ENCODE measurements at regions not wholly inside any gene's neighbourhood (a gene's known extent, or its start where the extent isn't known, plus 50 kb on each side); places are given as distances from the start of the nearest gene placed in this dataset.

DNA sequence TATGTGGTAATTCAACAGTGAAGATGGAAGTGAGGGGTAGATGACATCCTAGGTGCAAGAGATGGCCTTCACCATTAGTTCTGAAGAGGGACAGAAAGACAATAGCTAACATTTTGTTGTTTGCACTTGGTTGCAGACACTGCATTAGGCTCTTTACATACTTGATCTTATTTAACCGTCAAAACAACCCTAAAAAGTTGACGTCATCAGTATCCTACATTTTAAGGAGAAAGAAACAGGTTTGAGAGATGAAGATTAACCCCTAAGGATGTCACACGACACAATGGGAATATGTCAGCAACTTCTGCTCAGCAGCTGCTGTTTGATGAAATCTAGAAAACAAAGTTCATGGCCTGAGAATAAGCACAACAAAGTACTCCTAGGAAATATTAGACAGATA, 72.6 kb upstream of the MC3R start:
- intact Hi-C loops (cut with micrococcal nuclease) = no loop called here
- no CpG with 5 or more reads among the region's 3 CpGs for WGBS (ENCODE audit: insufficient coverage)
- no peak overlapping the region for H3K4me3 Mint-ChIP-seq

DNA sequence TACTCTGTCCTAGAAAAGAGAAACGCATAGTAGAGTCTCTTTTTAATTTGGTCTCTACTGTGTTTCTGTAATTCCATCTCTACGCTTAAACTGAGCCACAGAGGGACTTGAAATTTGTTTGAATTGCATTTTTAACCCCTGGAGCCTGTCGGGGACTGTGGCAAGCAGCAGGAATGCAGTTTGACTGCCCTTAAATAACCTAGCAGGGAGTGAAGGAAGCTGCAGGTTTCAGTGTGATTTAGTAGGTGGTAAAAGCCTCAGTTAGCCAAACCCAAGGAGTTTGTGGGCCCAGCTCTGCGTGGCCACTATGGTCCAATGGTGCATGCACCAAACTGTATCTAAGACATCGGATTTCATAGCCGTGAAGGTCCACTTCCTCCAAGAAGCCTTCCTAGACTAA, 70.3 kb upstream of the MC3R start:
- H3K9ac ChIP-seq (ENCODE audit: insufficient read depth, low read length, poor library complexity, severe bottlenecking) = no peak overlapping the region
- H3K36me3 Mint-ChIP-seq = no peaks in the 10 kb centered on the region
- no peak overlapping the region for H3K4me2 ChIP-seq (replicated peaks; ENCODE audit: extremely low read depth, low read length, poor library complexity, severe bottlenecking)
- H3K9me3 ChIP-seq (replicated peaks in 1 of 2; ENCODE audit: control insufficient read depth in 1 of 2, insufficient read depth in 1 of 2, low read length in 2 of 2) = no peaks in the 10 kb centered on the region
- intact Hi-C loops (cut with micrococcal nuclease) = no loop called here
- 72% methylated on average over 5 of the region's 6 CpGs for WGBS (ENCODE audit: insufficient coverage)
- H4K20me1 ChIP-seq (ENCODE audit: insufficient read depth, low read length) = no peaks in the 10 kb centered on the region
- no peak overlapping the region for H2AFZ ChIP-seq (ENCODE audit: insufficient read depth, low read depth, low read length, poor library complexity, severe bottlenecking)
- no peaks in the 10 kb centered on the region for H3K79me2 ChIP-seq (ENCODE audit: insufficient read depth, low read length)
- H3K36me3 ChIP-seq (replicated peaks in 1 of 2; ENCODE audit: control insufficient read depth in 1 of 2, insufficient read depth in 2 of 2, low read length in 2 of 2) = no peaks in the 10 kb centered on the region
- TF ChIP-seq, protein P1, sequence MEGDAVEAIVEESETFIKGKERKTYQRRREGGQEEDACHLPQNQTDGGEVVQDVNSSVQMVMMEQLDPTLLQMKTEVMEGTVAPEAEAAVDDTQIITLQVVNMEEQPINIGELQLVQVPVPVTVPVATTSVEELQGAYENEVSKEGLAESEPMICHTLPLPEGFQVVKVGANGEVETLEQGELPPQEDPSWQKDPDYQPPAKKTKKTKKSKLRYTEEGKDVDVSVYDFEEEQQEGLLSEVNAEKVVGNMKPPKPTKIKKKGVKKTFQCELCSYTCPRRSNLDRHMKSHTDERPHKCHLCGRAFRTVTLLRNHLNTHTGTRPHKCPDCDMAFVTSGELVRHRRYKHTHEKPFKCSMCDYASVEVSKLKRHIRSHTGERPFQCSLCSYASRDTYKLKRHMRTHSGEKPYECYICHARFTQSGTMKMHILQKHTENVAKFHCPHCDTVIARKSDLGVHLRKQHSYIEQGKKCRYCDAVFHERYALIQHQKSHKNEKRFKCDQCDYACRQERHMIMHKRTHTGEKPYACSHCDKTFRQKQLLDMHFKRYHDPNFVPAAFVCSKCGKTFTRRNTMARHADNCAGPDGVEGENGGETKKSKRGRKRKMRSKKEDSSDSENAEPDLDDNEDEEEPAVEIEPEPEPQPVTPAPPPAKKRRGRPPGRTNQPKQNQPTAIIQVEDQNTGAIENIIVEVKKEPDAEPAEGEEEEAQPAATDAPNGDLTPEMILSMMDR (IDR thresholded peaks at IDR 0.05) = no peak
- no peak for DNase-seq
- H3K27me3 Mint-ChIP-seq (ENCODE audit: low read depth in 3 of 3) = peaks cover 0 to 4% (median 0%) of the 10 kb centered on the region in 3 donors
- H3K4me3 Mint-ChIP-seq = no peak overlapping the region
- no peak overlapping the region for H3K27ac ChIP-seq (ENCODE audit: low read depth in 1 of 2, low read length in 2 of 2)
- no peaks in the 10 kb centered on the region for H3K4me1 Mint-ChIP-seq
- H3K4me3 ChIP-seq (replicated peaks in 1 of 3; ENCODE audit: low read depth in 2 of 3, low read length in 3 of 3) = no peak overlapping the region
- peaks cover 0 to 2% (median 0%) of the 10 kb centered on the region in 7 donors for H3K9me3 Mint-ChIP-seq
- no peak overlapping the region for H3K27ac Mint-ChIP-seq
- no peaks in the 10 kb centered on the region for H3K4me1 ChIP-seq (ENCODE audit: control insufficient read depth in 1 of 2, insufficient read depth in 2 of 2, low read length in 2 of 2)
- no peaks in the 10 kb centered on the region for H3K27me3 ChIP-seq (ENCODE audit: control insufficient read depth in 2 of 2, insufficient read depth in 2 of 2, low read length in 2 of 2)

More for the DNA sequence above, 72.6 kb upstream of the MC3R start:
- H3K36me3 Mint-ChIP-seq = no peaks in the 10 kb centered on the region
- Histone ChIP-seq H3K27me3 (ENCODE audit: control insufficient read depth in 2 of 2, insufficient read depth in 2 of 2, low read length in 2 of 2) (no peaks in the 10 kb centered on the region), H3K36me3 (replicated peaks in 1 of 2; ENCODE audit: control insufficient read depth in 1 of 2, insufficient read depth in 2 of 2, low read length in 2 of 2) (no peaks in the 10 kb centered on the region), H2AFZ (ENCODE audit: insufficient read depth, low read depth, low read length, poor library complexity, severe bottlenecking) (no peak overlapping the region), H4K20me1 (ENCODE audit: insufficient read depth, low read length) (no peaks in the 10 kb centered on the region), H3K4me2 (replicated peaks; ENCODE audit: extremely low read depth, low read length, poor library complexity, severe bottlenecking) (no peak overlapping the region), H3K4me3 (replicated peaks in 1 of 3; ENCODE audit: low read depth in 2 of 3, low read length in 3 of 3) (no peak overlapping the region), H3K79me2 (ENCODE audit: insufficient read depth, low read length) (no peaks in the 10 kb centered on the region), H3K4me1 (ENCODE audit: control insufficient read depth in 1 of 2, insufficient read depth in 2 of 2, low read length in 2 of 2) (no peaks in the 10 kb centered on the region), H3K27ac (ENCODE audit: low read depth in 1 of 2, low read length in 2 of 2) (no peak overlapping the region), H3K9ac (ENCODE audit: insufficient read depth, low read length, poor library complexity, severe bottlenecking) (no peak overlapping the region), H3K9me3 (replicated peaks in 1 of 2; ENCODE audit: control insufficient read depth in 1 of 2, insufficient read depth in 1 of 2, low read length in 2 of 2) (no peaks in the 10 kb centered on the region)
- no peak overlapping the region for H3K27ac Mint-ChIP-seq
- TF ChIP-seq, protein P1 (IDR thresholded peaks at IDR 0.05) = no peak
- H3K27me3 Mint-ChIP-seq (ENCODE audit: low read depth in 3 of 3) = peaks cover 0 to 4% (median 0%) of the 10 kb centered on the region in 3 donors
- H3K4me1 Mint-ChIP-seq = no peaks in the 10 kb centered on the region
- DNase-seq = no peak
- H3K9me3 Mint-ChIP-seq = peaks cover 0 to 4% (median 2%) of the 10 kb centered on the region in 7 donors

All from CD14-positive monocyte (primary cell).